GM23338 (cell line): ENCODE measurements at regions not wholly inside any gene's neighbourhood (a gene's known extent, or its start where the extent isn't known, plus 50 kb on each side); places are given as distances from the start of the nearest gene placed in this dataset.
"Not testable (repeated sequence)": the region's sequence is repeated elsewhere in the genome, so short reads cannot be mapped to it uniquely, and the experiment has no call there.

Source experiments
- ATAC-seq: fragments of 200-7000 bp; cut with Tn5 transposase; 3 replicates; pipeline ENCODE4 v1.9.1; 2020
- DNase-seq: peaks from one replicate; pipeline ENCODE4 v3.0.0-alpha.2; 2015; ENCODE audit warnings: low spot score
- H2AFZ ChIP-seq: fragments of 200-600 bp; sonication (generic); 2 replicates; pipeline ENCODE4 v1.8.0; 2016; ENCODE audit warnings: antibody characterized with exemption, mild to moderate bottlenecking, moderate library complexity
- H3F3A ChIP-seq: fragments of 200-600 bp; sonication (generic); replicated peaks from 2 replicates; pipeline ENCODE4 v1.8.0; 2017; ENCODE audit warnings: antibody characterized with exemption, mixed run types, low read depth
- H3K27ac ChIP-seq: fragments of 200-600 bp; sonication (generic); 2 replicates; pipeline ENCODE4 v1.6.1; 2016; ENCODE audit warnings: low read depth
- H3K27me3 ChIP-seq: fragments of 200-600 bp; sonication (generic); 2 replicates; pipeline ENCODE4 v1.8.0; 2016; ENCODE audit warnings: mild to moderate bottlenecking, mixed run types, moderate library complexity; ENCODE audit not compliant: insufficient read depth
- H3K36me3 ChIP-seq: fragments of 200-600 bp; sonication (generic); 2 replicates; pipeline ENCODE4 v1.8.0; 2016; ENCODE audit warnings: mild to moderate bottlenecking; ENCODE audit not compliant: insufficient read depth
- H3K4me1 ChIP-seq: fragments of 200-600 bp; sonication (generic); 2 replicates; pipeline ENCODE4 v1.8.0; 2016; ENCODE audit warnings: mild to moderate bottlenecking, moderate library complexity; ENCODE audit not compliant: insufficient read depth
- H3K4me2 ChIP-seq: fragments of 200-600 bp; sonication (generic); 2 replicates; pipeline ENCODE4 v1.7.1; 2017; ENCODE audit warnings: mixed run types
- H3K4me3 ChIP-seq: fragments of 200-600 bp; sonication (generic); 2 replicates; pipeline ENCODE4 v1.6.1; 2016; ENCODE audit warnings: mixed run types
- H3K79me2 ChIP-seq: fragments of 200-600 bp; sonication (generic); replicated peaks from 2 replicates; pipeline ENCODE4 v1.8.0; 2017; ENCODE audit warnings: mild to moderate bottlenecking; ENCODE audit not compliant: insufficient read depth
- H3K9me2 ChIP-seq: fragments of 200-600 bp; sonication (generic); 2 replicates; pipeline ENCODE4 v1.8.0; 2017; ENCODE audit not compliant: insufficient read depth
- H4K20me1 ChIP-seq: fragments of 200-600 bp; sonication (generic); replicated peaks from 2 replicates; pipeline ENCODE4 v1.8.0; 2017; ENCODE audit warnings: mild to moderate bottlenecking; ENCODE audit not compliant: insufficient read depth
- H3K27ac Mint-ChIP-seq: 2 replicates; pipeline ENCODE4 v1.8.0; 2020; ENCODE audit warnings: inconsistent platforms, mild to moderate bottlenecking, moderate library complexity, mixed read lengths
- H3K27me3 Mint-ChIP-seq: 3 replicates; pipeline ENCODE4 v1.8.0; 2022; ENCODE audit warnings: low read depth, mild to moderate bottlenecking, moderate library complexity, mixed read lengths, inconsistent platforms; ENCODE audit not compliant: insufficient read depth, poor library complexity
- H3K36me3 Mint-ChIP-seq: 3 replicates; pipeline ENCODE4 v1.8.0; 2021; ENCODE audit warnings: low read depth, mild to moderate bottlenecking, inconsistent platforms, moderate library complexity, mixed read lengths
- H3K4me1 Mint-ChIP-seq: 3 replicates; pipeline ENCODE4 v1.8.0; 2020; ENCODE audit warnings: mild to moderate bottlenecking, inconsistent platforms, mixed read lengths
- H3K4me3 Mint-ChIP-seq: 3 replicates; pipeline ENCODE4 v1.8.0; 2021; ENCODE audit warnings: moderate library complexity, mild to moderate bottlenecking, inconsistent platforms, mixed read lengths
- H3K9me3 Mint-ChIP-seq: 3 replicates; pipeline ENCODE4 v1.8.0; 2020; ENCODE audit warnings: moderate library complexity, mild to moderate bottlenecking, inconsistent platforms, mixed read lengths

GRCh38 chrX:116520280-116520679, 57.5 kb upstream of the CT83 start:
- H3F3A ChIP-seq, ATAC-seq, H3K4me1 Mint-ChIP-seq, H3K9me3 Mint-ChIP-seq, H3K4me2 ChIP-seq, H3K36me3 ChIP-seq, H3K27ac ChIP-seq, H3K27me3 Mint-ChIP-seq, H2AFZ ChIP-seq, H3K36me3 Mint-ChIP-seq, DNase-seq, H3K79me2 ChIP-seq, H3K27me3 ChIP-seq, H3K4me3 Mint-ChIP-seq, H3K9me2 ChIP-seq, H3K4me1 ChIP-seq, H4K20me1 ChIP-seq, H3K27ac Mint-ChIP-seq: not testable (repeated sequence)
- H3K4me3 ChIP-seq, result peak overlapping the region; percentile 34; the same call in 1 of the 2 replicates
